HL-60 (cell line): ENCODE measurements at regions not wholly inside any gene's neighbourhood (a gene's known extent, or its start where the extent isn't known, plus 50 kb on each side); places are given as distances from the start of the nearest gene placed in this dataset.
"Not testable (repeated sequence)": the region's sequence is repeated elsewhere in the genome, so short reads cannot be mapped to it uniquely, and the experiment has no call there.

Experiments
- CTCF ChIP-seq: IDR thresholded peaks from one replicate; pipeline ENCODE4 v1.5.1; 2011; ENCODE audit warnings: low read length, control low read depth, inconsistent platforms; ENCODE audit not compliant: insufficient read depth
- GABPA ChIP-seq: IDR thresholded peaks from 2 replicates; pipeline ENCODE4 v1.6.1; 2012; ENCODE audit warnings: low read depth
- POLR2AphosphoS5 ChIP-seq: IDR thresholded peaks from 2 replicates; pipeline ENCODE4 v1.6.1; 2012; ENCODE audit warnings: low read depth
- SPI1 ChIP-seq: IDR thresholded peaks from 2 replicates; pipeline ENCODE4 v1.6.1; 2012; ENCODE audit warnings: low read depth, mild to moderate bottlenecking, borderline replicate concordance
- TF ChIP-seq, protein P1 (sequence below): IDR thresholded peaks from 2 replicates; pipeline ENCODE4 v1.6.1; 2012; ENCODE audit warnings: low read depth; ENCODE audit not compliant: insufficient replicate concordance

DNA sequence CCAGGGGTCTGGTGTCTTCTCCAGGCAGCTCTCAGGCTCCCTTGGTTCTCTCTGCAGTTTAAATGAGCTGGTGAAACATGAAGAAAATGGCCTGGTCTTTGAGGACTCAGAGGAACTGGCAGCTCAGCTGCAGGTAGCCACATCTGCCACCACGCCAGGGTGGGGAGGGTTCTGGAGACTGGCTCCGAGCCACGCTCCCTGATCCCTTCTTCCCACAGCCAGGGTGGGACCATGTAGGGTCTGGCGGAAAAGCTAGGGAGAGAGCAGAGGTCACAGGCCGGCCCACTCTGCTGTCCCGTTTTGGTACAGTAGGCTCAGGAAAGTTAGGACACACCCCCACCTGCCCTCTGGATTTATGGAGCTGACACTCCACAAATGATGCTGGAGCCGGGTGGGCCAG is 103.5 kb upstream of the CCZ1B start:
- not testable (repeated sequence) for TF ChIP-seq POLR2AphosphoS5, CTCF, SPI1, GABPA
- TF ChIP-seq, protein P1, sequence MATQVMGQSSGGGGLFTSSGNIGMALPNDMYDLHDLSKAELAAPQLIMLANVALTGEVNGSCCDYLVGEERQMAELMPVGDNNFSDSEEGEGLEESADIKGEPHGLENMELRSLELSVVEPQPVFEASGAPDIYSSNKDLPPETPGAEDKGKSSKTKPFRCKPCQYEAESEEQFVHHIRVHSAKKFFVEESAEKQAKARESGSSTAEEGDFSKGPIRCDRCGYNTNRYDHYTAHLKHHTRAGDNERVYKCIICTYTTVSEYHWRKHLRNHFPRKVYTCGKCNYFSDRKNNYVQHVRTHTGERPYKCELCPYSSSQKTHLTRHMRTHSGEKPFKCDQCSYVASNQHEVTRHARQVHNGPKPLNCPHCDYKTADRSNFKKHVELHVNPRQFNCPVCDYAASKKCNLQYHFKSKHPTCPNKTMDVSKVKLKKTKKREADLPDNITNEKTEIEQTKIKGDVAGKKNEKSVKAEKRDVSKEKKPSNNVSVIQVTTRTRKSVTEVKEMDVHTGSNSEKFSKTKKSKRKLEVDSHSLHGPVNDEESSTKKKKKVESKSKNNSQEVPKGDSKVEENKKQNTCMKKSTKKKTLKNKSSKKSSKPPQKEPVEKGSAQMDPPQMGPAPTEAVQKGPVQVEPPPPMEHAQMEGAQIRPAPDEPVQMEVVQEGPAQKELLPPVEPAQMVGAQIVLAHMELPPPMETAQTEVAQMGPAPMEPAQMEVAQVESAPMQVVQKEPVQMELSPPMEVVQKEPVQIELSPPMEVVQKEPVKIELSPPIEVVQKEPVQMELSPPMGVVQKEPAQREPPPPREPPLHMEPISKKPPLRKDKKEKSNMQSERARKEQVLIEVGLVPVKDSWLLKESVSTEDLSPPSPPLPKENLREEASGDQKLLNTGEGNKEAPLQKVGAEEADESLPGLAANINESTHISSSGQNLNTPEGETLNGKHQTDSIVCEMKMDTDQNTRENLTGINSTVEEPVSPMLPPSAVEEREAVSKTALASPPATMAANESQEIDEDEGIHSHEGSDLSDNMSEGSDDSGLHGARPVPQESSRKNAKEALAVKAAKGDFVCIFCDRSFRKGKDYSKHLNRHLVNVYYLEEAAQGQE, result not testable (repeated sequence)
